HepG2 (cell line): ENCODE measurements at regions not wholly inside any gene's neighbourhood (a gene's known extent, or its start where the extent isn't known, plus 50 kb on each side); places are given as distances from the start of the nearest gene placed in this dataset.

Source experiments
- CTCF ChIP-seq: sonication (generic); formaldehyde crosslinking; IDR thresholded peaks from 2 replicates; pipeline ENCODE4 v1.5.0; 2020; ENCODE audit warnings: mild to moderate bottlenecking, missing genetic modification reagents, moderate library complexity
- MYC ChIP-seq: sonication (generic); formaldehyde crosslinking; IDR thresholded peaks from 2 replicates; pipeline ENCODE4 v1.9.0; 2021; ENCODE audit warnings: missing genetic modification reagents, borderline replicate concordance
- POLR2AphosphoS5 ChIP-seq: IDR thresholded peaks from 2 replicates; pipeline ENCODE4 v1.6.1; 2012; ENCODE audit warnings: low read depth, low read length
- SP1 ChIP-seq, 2 experiments: fragments of 450-650 bp in 1 of 2; sonication (generic) in 1 of 2; formaldehyde crosslinking in 1 of 2; IDR thresholded peaks; 2 replicates each; pipeline versions ENCODE4 v1.4.0 to v1.6.1; 2016 to 2020; ENCODE audit warnings: missing genetic modification reagents in 1 of 2
- TGIF2 ChIP-seq: IDR thresholded peaks from 2 replicates; pipeline ENCODE4 v1.6.1; 2016; ENCODE audit warnings: control low read depth, missing compliant biosample characterization
- ZNF235 ChIP-seq: sonication (generic); formaldehyde crosslinking; IDR thresholded peaks from 2 replicates; pipeline ENCODE4 v1.8.1; 2023; ENCODE audit warnings: mild to moderate bottlenecking, missing genetic modification reagents, borderline replicate concordance
- ZNF263 ChIP-seq: sonication (generic); formaldehyde crosslinking; IDR thresholded peaks from 2 replicates; pipeline ENCODE4 v1.4.0; 2020; ENCODE audit warnings: missing genetic modification reagents
- ZNF280B ChIP-seq: sonication (generic); formaldehyde crosslinking; IDR thresholded peaks from 2 replicates; pipeline ENCODE4 v1.5.0; 2020; ENCODE audit warnings: missing genetic modification reagents, mild to moderate bottlenecking, borderline replicate concordance
- ZNF292 ChIP-seq: sonication (generic); formaldehyde crosslinking; IDR thresholded peaks from 2 replicates; pipeline ENCODE4 v1.8.1; 2022; ENCODE audit warnings: mild to moderate bottlenecking, low read depth, missing genetic modification reagents, borderline replicate concordance
- ZNF329 ChIP-seq: sonication (generic); formaldehyde crosslinking; IDR thresholded peaks from 2 replicates; pipeline ENCODE4 v1.9.0; 2021; ENCODE audit warnings: low read depth, mild to moderate bottlenecking, missing genetic modification reagents
- ZNF512 ChIP-seq: sonication (generic); formaldehyde crosslinking; IDR thresholded peaks from 2 replicates; pipeline ENCODE4 v1.4.0; 2020; ENCODE audit warnings: mild to moderate bottlenecking, missing genetic modification reagents

- TF ChIP-seq MYC (CRISPR knock-in tag) (no peak), POLR2AphosphoS5 (no peak), CTCF (CRISPR knock-in tag) (no peak), SP1 (IDR thresholded peaks at IDR 0.05) (no peak), SP1 (CRISPR knock-in tag; IDR thresholded peaks at IDR 0.05) (no peak), TGIF2 (no peak), ZNF512 (no peak), ZNF292 (CRISPR knock-in tag) (no peak), ZNF263 (no peak), ZNF280B (CRISPR knock-in tag) (no peak), ZNF329 (CRISPR knock-in tag) (no peak), ZNF235 (no peak)
These were observed 173.6 kb upstream of the MED14 start for GRCh38 chrX:40908857-40909475.
